HG02970 (cell line): ENCODE measurements at regions not wholly inside any gene's neighbourhood (a gene's known extent, or its start where the extent isn't known, plus 50 kb on each side); places are given as distances from the start of the nearest gene placed in this dataset.

Source experiments
- ATAC-seq: cut with Tn5 transposase; IDR thresholded peaks from one replicate; pipeline ENCODE4 v1.9.1; 2021; ENCODE audit warnings: mild to moderate bottlenecking, moderate library complexity, moderate number of reproducible peaks; ENCODE audit not compliant: unreplicated experiment, low FRiP score

- ATAC-seq, result no peak
These were observed 105.1 kb downstream of the TRMT11 start for GRCh38 chr6:126091466-126091865.

GRCh38 chr6:126093108-126093507, 106.8 kb downstream of the TRMT11 start:
- no peak for ATAC-seq

- no peak for ATAC-seq
These were observed 108.1 kb downstream of the TRMT11 start for GRCh38 chr6:126094411-126094810.

GRCh38 chr6:126100386-126100785, 114.0 kb downstream of the TRMT11 start:
- no peak for ATAC-seq

- ATAC-seq, result no peak
These were observed 116.0 kb downstream of the TRMT11 start for GRCh38 chr6:126102358-126102757.

- ATAC-seq, result no peak
These were observed 117.7 kb downstream of the TRMT11 start for GRCh38 chr6:126103993-126104392.

- no peak for ATAC-seq
These were observed 121.3 kb downstream of the TRMT11 start for GRCh38 chr6:126107475-126108166.

GRCh38 chr6:126110512-126111270, 124.4 kb downstream of the TRMT11 start:
- ATAC-seq, result no peak

- no peak for ATAC-seq
These were observed 125.0 kb downstream of the TRMT11 start for GRCh38 chr6:126111327-126111726.

GRCh38 chr6:126112171-126112632, 125.9 kb downstream of the TRMT11 start:
- ATAC-seq, result no peak

GRCh38 chr6:126113261-126113660, 126.9 kb downstream of the TRMT11 start:
- ATAC-seq, result no peak

- no peak for ATAC-seq
These were observed 130.9 kb downstream of the TRMT11 start for GRCh38 chr6:126117251-126117650.

GRCh38 chr6:126118058-126118755, 131.9 kb downstream of the TRMT11 start:
- no peak for ATAC-seq

- no peak for ATAC-seq
These were observed 132.6 kb downstream of the TRMT11 start for GRCh38 chr6:126118936-126119335.

- ATAC-seq, result no peak
These were observed 136.9 kb downstream of the TRMT11 start for GRCh38 chr6:126123226-126123625.

GRCh38 chr6:126127659-126128058, 141.3 kb downstream of the TRMT11 start:
- no peak for ATAC-seq

- ATAC-seq, result no peak
These were observed 144.9 kb downstream of the TRMT11 start for GRCh38 chr6:126131246-126131645.

GRCh38 chr6:126133984-126134383, 147.6 kb downstream of the TRMT11 start:
- no peak for ATAC-seq

- no peak for ATAC-seq
These were observed 148.2 kb downstream of the TRMT11 start for GRCh38 chr6:126134491-126134890.

GRCh38 chr6:126140015-126140414, 153.7 kb downstream of the TRMT11 start:
- ATAC-seq, result no peak

GRCh38 chr6:126143761-126144251, 157.5 kb downstream of the TRMT11 start:
- no peak for ATAC-seq
